T-helper 2 cell treated with Interferon-gamma antibody and Interleukin-4, amounts not matched to agents 5 μg/mL and 100 μg/mL, for 36 hours (primary cell): ENCODE measurements at regions not wholly inside any gene's neighbourhood (a gene's known extent, or its start where the extent isn't known, plus 50 kb on each side); places are given as distances from the start of the nearest gene placed in this dataset.
A peak's percentile ranks its signal among the peaks of the same experiment; 100 is the strongest.

Experiments
- DNase-seq: peaks from one replicate; pipeline ENCODE4 v3.0.0; 2021; ENCODE audit warnings: low spot score
- H3K27ac Mint-ChIP-seq: one replicate; pipeline ENCODE4 v1.8.0; 2021; ENCODE audit warnings: mild to moderate bottlenecking, mixed read lengths
- H3K27me3 Mint-ChIP-seq: one replicate; pipeline ENCODE4 v1.8.0; 2021; ENCODE audit warnings: low read depth, mixed read lengths
- H3K36me3 Mint-ChIP-seq: one replicate; pipeline ENCODE4 v1.8.0; 2021; ENCODE audit warnings: low read depth, mixed read lengths
- H3K4me1 Mint-ChIP-seq: one replicate; pipeline ENCODE4 v1.8.0; 2021; ENCODE audit warnings: low read depth, mixed read lengths
- H3K4me3 Mint-ChIP-seq: one replicate; pipeline ENCODE4 v1.8.0; 2022; ENCODE audit warnings: mild to moderate bottlenecking, moderate library complexity, mixed read lengths
- H3K9me3 Mint-ChIP-seq: one replicate; pipeline ENCODE4 v1.8.0; 2021; ENCODE audit warnings: mixed read lengths

- Mint-ChIP-seq H3K4me1 (peaks cover 73% of the 10 kb centered on the region), H3K36me3 (peaks cover 48% of the 10 kb centered on the region), H3K27me3 (no peaks in the 10 kb centered on the region), H3K27ac (peak overlapping the region; percentile 98), H3K4me3 (peak overlapping the region; percentile 50), H3K9me3 (peaks cover 3% of the 10 kb centered on the region)
- no peak for DNase-seq
Observed at GRCh38 chr19:46952874-46953273, 66.8 kb upstream of the NPAS1 start.

GRCh38 chr19:46953955-46954501 lies 65.6 kb upstream of the NPAS1 start:
- peaks cover 3% of the 10 kb centered on the region for H3K9me3 Mint-ChIP-seq
- no peaks in the 10 kb centered on the region for H3K27me3 Mint-ChIP-seq
- peak overlapping the region; percentile 98 for H3K27ac Mint-ChIP-seq
- H3K4me1 Mint-ChIP-seq = peaks cover 78% of the 10 kb centered on the region
- H3K4me3 Mint-ChIP-seq = peak overlapping the region; percentile 89
- peaks cover 46% of the 10 kb centered on the region for H3K36me3 Mint-ChIP-seq
- no peak for DNase-seq

- Mint-ChIP-seq H3K9me3 (peaks cover 3% of the 10 kb centered on the region), H3K4me3 (peak overlapping the region; percentile 89), H3K27me3 (no peaks in the 10 kb centered on the region), H3K27ac (peak overlapping the region; percentile 98), H3K4me1 (peaks cover 75% of the 10 kb centered on the region), H3K36me3 (peaks cover 43% of the 10 kb centered on the region)
- DNase-seq = no peak
Observed at GRCh38 chr19:46954502-46954992, 65.1 kb upstream of the NPAS1 start.

GRCh38 chr19:46954993-46955812 lies 64.4 kb upstream of the NPAS1 start:
- peak overlapping the region; percentile 89 for H3K4me3 Mint-ChIP-seq
- peak; percentile 48 for DNase-seq
- H3K9me3 Mint-ChIP-seq = peaks cover 3% of the 10 kb centered on the region
- H3K4me1 Mint-ChIP-seq = peaks cover 74% of the 10 kb centered on the region
- peaks cover 41% of the 10 kb centered on the region for H3K36me3 Mint-ChIP-seq
- no peaks in the 10 kb centered on the region for H3K27me3 Mint-ChIP-seq
- H3K27ac Mint-ChIP-seq = peak overlapping the region; percentile 98

GRCh38 chr19:46955813-46956371 lies 63.7 kb upstream of the NPAS1 start:
- H3K36me3 Mint-ChIP-seq = peaks cover 44% of the 10 kb centered on the region
- no peaks in the 10 kb centered on the region for H3K27me3 Mint-ChIP-seq
- H3K27ac Mint-ChIP-seq = peak overlapping the region; percentile 98
- H3K9me3 Mint-ChIP-seq = peaks cover 3% of the 10 kb centered on the region
- H3K4me3 Mint-ChIP-seq = peak overlapping the region; percentile 89
- DNase-seq = peak; percentile 26
- H3K4me1 Mint-ChIP-seq = peaks cover 68% of the 10 kb centered on the region

- peak; percentile 66 for DNase-seq
- Mint-ChIP-seq H3K27me3 (no peaks in the 10 kb centered on the region), H3K4me1 (peaks cover 66% of the 10 kb centered on the region), H3K4me3 (peak overlapping the region; percentile 55), H3K27ac (peak overlapping the region; percentile 56), H3K9me3 (peaks cover 3% of the 10 kb centered on the region), H3K36me3 (peaks cover 34% of the 10 kb centered on the region)
Observed at GRCh38 chr19:46958532-46958931, 61.1 kb upstream of the NPAS1 start.

- Mint-ChIP-seq H3K36me3 (peaks cover 31% of the 10 kb centered on the region), H3K27me3 (no peaks in the 10 kb centered on the region), H3K4me1 (peaks cover 52% of the 10 kb centered on the region), H3K4me3 (no peak overlapping the region), H3K27ac (no peak overlapping the region), H3K9me3 (no peaks in the 10 kb centered on the region)
- no peak for DNase-seq
Observed at GRCh38 chr19:46959894-46960556, 59.6 kb upstream of the NPAS1 start.

GRCh38 chr19:46962030-46962570 lies 57.5 kb upstream of the NPAS1 start:
- DNase-seq = no peak
- Mint-ChIP-seq H3K36me3 (peaks cover 32% of the 10 kb centered on the region), H3K9me3 (no peaks in the 10 kb centered on the region), H3K4me3 (no peak overlapping the region), H3K27me3 (no peaks in the 10 kb centered on the region), H3K4me1 (peaks cover 42% of the 10 kb centered on the region), H3K27ac (peak overlapping the region; percentile 81)

- DNase-seq = peak; percentile 20
- peak overlapping the region; percentile 55 for H3K4me3 Mint-ChIP-seq
- H3K4me1 Mint-ChIP-seq = peaks cover 47% of the 10 kb centered on the region
- peak overlapping the region; percentile 81 for H3K27ac Mint-ChIP-seq
- no peaks in the 10 kb centered on the region for H3K27me3 Mint-ChIP-seq
- H3K9me3 Mint-ChIP-seq = no peaks in the 10 kb centered on the region
- H3K36me3 Mint-ChIP-seq = peaks cover 37% of the 10 kb centered on the region
Observed at GRCh38 chr19:46963093-46963734, 56.4 kb upstream of the NPAS1 start.

- Mint-ChIP-seq H3K27me3 (no peaks in the 10 kb centered on the region), H3K4me3 (peak overlapping the region; percentile 66), H3K9me3 (no peaks in the 10 kb centered on the region), H3K4me1 (peaks cover 39% of the 10 kb centered on the region), H3K36me3 (peaks cover 31% of the 10 kb centered on the region), H3K27ac (peak overlapping the region; percentile 78)
- DNase-seq = peak; percentile 43
Observed at GRCh38 chr19:46967578-46968032, 52.0 kb upstream of the NPAS1 start.
